Stomach (tissue), 4 donors: ENCODE measurements at regions not wholly inside any gene's neighbourhood (a gene's known extent, or its start where the extent isn't known, plus 50 kb on each side); places are given as distances from the start of the nearest gene placed in this dataset.

Experiments used
- CTCF ChIP-seq, 7 experiments: fragments of 450-650 bp in 4 of 7; fragments of 200-600 bp in 3 of 7; sonication (generic) in 3 of 7; IDR thresholded peaks; one replicate each; pipeline ENCODE4 v1.5.1; 2016 to 2019; ENCODE audit warnings: antibody characterized with exemption in 7 of 7, control low read depth in 2 of 7, mild to moderate bottlenecking in 1 of 7
- EP300 ChIP-seq: sonication (generic); formaldehyde crosslinking; IDR thresholded peaks from one replicate; pipeline ENCODE4 v1.6.1; 2017; ENCODE audit warnings: antibody characterized with exemption
- POLR2A ChIP-seq, 4 donors: fragments of 450-650 bp; IDR thresholded peaks; one replicate each; pipeline ENCODE4 v1.6.1; 2016; ENCODE audit warnings: antibody characterized with exemption in 4 of 4, control low read depth in 2 of 4, mild to moderate bottlenecking in 1 of 4, moderate library complexity in 1 of 4
- POLR2AphosphoS5 ChIP-seq, 3 donors: sonication (generic); formaldehyde crosslinking; IDR thresholded peaks; one replicate each; pipeline ENCODE4 v1.6.1; 2016; ENCODE audit warnings: antibody characterized with exemption in 3 of 3

DNA sequence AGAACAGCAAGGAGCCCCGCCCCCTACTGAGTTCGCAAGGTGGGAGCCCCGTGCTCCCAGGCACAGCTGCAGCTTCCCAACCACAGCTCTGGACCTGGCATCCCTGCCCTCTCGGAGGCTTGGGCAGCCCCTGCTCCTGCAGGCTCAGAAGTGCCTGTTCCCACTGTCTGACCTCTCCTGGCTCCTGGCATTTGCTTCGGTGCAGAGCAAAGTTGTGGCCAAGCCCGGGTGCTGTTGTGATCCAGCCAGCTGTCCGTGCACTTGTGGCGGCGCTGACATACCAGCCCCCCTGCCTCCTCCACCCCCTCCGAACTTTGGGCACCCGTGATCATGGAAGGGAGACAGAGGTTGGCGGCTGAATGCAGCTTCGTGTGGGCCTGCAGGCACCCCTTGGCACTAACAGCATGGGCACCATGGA, 1386.8 kb downstream of the PCDH9 start:
- TF ChIP-seq CTCF (IDR thresholded peaks at IDR 0.05) (no peak), EP300 (no peak), POLR2A (IDR thresholded peaks at IDR 0.05) (no peak), POLR2AphosphoS5 (IDR thresholded peaks at IDR 0.05) (no peak)
